SK-N-SH (cell line): ENCODE measurements at regions not wholly inside any gene's neighbourhood (a gene's known extent, or its start where the extent isn't known, plus 50 kb on each side); places are given as distances from the start of the nearest gene placed in this dataset.

ENCODE experiments used
- CTCF ChIA-PET: fragments of 300-600, 350-600 bp; formaldehyde crosslinking; extraction: SDS; loops from one replicate; lab custom pipeline; 2021; lab: Yijun Ruan, JAX
- POLR2A ChIA-PET: fragments of 350-600 bp; sonication (Branson Sonifier 250); formaldehyde crosslinking; extraction: SDS; loops from one replicate; lab custom pipeline; 2020; ENCODE audit warnings: antibody characterized with exemption, inconsistent platforms; lab: Yijun Ruan, JAX
- DNase-seq: peaks from one replicate; pipeline ENCODE4 v3.0.0; 2012
- H2AFZ ChIP-seq: fragments of 200-600 bp; sonication (generic); 2 replicates; pipeline ENCODE4 v1.8.1; 2016; ENCODE audit warnings: antibody characterized with exemption, mild to moderate bottlenecking, low read depth
- H3F3A ChIP-seq: fragments of 200-600 bp; sonication (generic); replicated peaks from 2 replicates; pipeline ENCODE3; 2016; ENCODE audit warnings: antibody characterized with exemption, mild to moderate bottlenecking; ENCODE audit not compliant: insufficient read depth
- H3K27ac ChIP-seq, 2 experiments: fragments of 200-500 bp in 1 of 2; fragments of 200-600 bp in 1 of 2; sonication (Bioruptor generic) in 1 of 2; sonication (generic), shearing (Covaris generic) in 1 of 2; 2 replicates each; pipeline versions ENCODE4 v1.5.1 to v1.6.1; 2014 to 2016; ENCODE audit warnings: low read depth in 2 of 2, inconsistent platforms in 1 of 2, low read length in 1 of 2, mild to moderate bottlenecking in 1 of 2, mixed read lengths in 1 of 2
- H3K27me3 ChIP-seq: fragments of 200-600 bp; sonication (generic), shearing (Covaris generic); 2 replicates; pipeline ENCODE4 v1.6.1; 2016; ENCODE audit warnings: mixed run types; ENCODE audit not compliant: insufficient read depth
- H3K36me3 ChIP-seq, 2 experiments: fragments of 200-500 bp in 1 of 2; fragments of 200-600 bp in 1 of 2; sonication (Bioruptor generic) in 1 of 2; sonication (generic) in 1 of 2; replicated peaks in 1 of 2; 2 replicates each; pipeline versions ENCODE3 to v1.5.1; 2014 to 2016; ENCODE audit warnings: low read length in 1 of 2, mild to moderate bottlenecking in 1 of 2; ENCODE audit not compliant: insufficient read depth in 2 of 2, control insufficient read depth in 1 of 2
- H3K4me1 ChIP-seq, 2 experiments: fragments of 200-500 bp in 1 of 2; fragments of 200-600 bp in 1 of 2; sonication (Bioruptor generic) in 1 of 2; sonication (generic), shearing (Covaris generic) in 1 of 2; 2 replicates each; pipeline versions ENCODE4 v1.5.1 to v1.6.1; 2014 to 2016; ENCODE audit warnings: low read depth in 1 of 2, low read length in 1 of 2, mixed run types in 1 of 2; ENCODE audit not compliant: insufficient read depth in 2 of 2, control insufficient read depth in 1 of 2
- H3K4me2 ChIP-seq: fragments of 200-600 bp; sonication (generic), shearing (Covaris generic); 2 replicates; pipeline ENCODE4 v1.6.1; 2017; ENCODE audit warnings: mixed run types
- H3K4me3 ChIP-seq, 2 experiments: fragments of 200-500 bp in 1 of 2; fragments of 200-600 bp in 1 of 2; sonication (Bioruptor generic) in 1 of 2; sonication (generic), shearing (Covaris generic) in 1 of 2; 2 replicates each; pipeline versions ENCODE4 v1.5.1 to v1.8.1; 2014 to 2016; ENCODE audit warnings: low read depth in 2 of 2, inconsistent platforms in 1 of 2, low read length in 1 of 2, mild to moderate bottlenecking in 1 of 2, mixed read lengths in 1 of 2, moderate library complexity in 1 of 2
- H3K79me2 ChIP-seq: fragments of 200-600 bp; sonication (generic); 2 replicates; pipeline ENCODE4 v1.8.1; 2017; ENCODE audit warnings: mild to moderate bottlenecking; ENCODE audit not compliant: insufficient read depth
- H3K9ac ChIP-seq: fragments of 200-600 bp; sonication (generic); 2 replicates; pipeline ENCODE4 v1.6.1; 2017; ENCODE audit warnings: mixed run types
- H3K9me2 ChIP-seq: fragments of 200-600 bp; sonication (generic); 2 replicates; pipeline ENCODE4 v1.6.1; 2017; ENCODE audit warnings: mixed run types
- H3K9me3 ChIP-seq: fragments of 200-600 bp; sonication (generic); 2 replicates; pipeline ENCODE4 v1.6.1; 2017; ENCODE audit warnings: mixed run types, mild to moderate bottlenecking, moderate library complexity
- H4K20me1 ChIP-seq: fragments of 200-600 bp; sonication (generic); 2 replicates; pipeline ENCODE4 v1.6.1; 2017; ENCODE audit warnings: mild to moderate bottlenecking, mixed run types; ENCODE audit not compliant: insufficient read depth
- CHD2 ChIP-seq: fragments of 150-350 bp; IDR thresholded peaks from 2 replicates; pipeline ENCODE4 v1.6.1; 2018; ENCODE audit warnings: low read length; ENCODE audit not compliant: partially characterized antibody
- EZH2phosphoT487 ChIP-seq: fragments of 200-600 bp; sonication (generic); IDR thresholded peaks from 2 replicates; pipeline ENCODE4 v1.6.1; 2017; ENCODE audit warnings: low read depth, mixed run types, mild to moderate bottlenecking, antibody characterized with exemption, moderate library complexity, borderline replicate concordance
- FOXM1 ChIP-seq: IDR thresholded peaks from 2 replicates; pipeline ENCODE4 v1.4.0; 2012; ENCODE audit warnings: low read depth, mild to moderate bottlenecking
- GABPA ChIP-seq: IDR thresholded peaks from 2 replicates; pipeline ENCODE4 v1.4.0; 2012; ENCODE audit warnings: low read depth, mild to moderate bottlenecking
- GATA2 ChIP-seq: sonication (generic); formaldehyde crosslinking; IDR thresholded peaks from 2 replicates; pipeline ENCODE4 v1.5.0; 2020; ENCODE audit warnings: mild to moderate bottlenecking, missing genetic modification reagents
- IRF3 ChIP-seq: fragments of 150-350 bp; IDR thresholded peaks from 2 replicates; pipeline ENCODE4 v1.6.1; 2016; ENCODE audit warnings: mild to moderate bottlenecking, low read depth, low read length
- MXI1 ChIP-seq: IDR thresholded peaks from 2 replicates; pipeline ENCODE4 v1.6.1; 2012; ENCODE audit warnings: mild to moderate bottlenecking, low read depth, low read length, improper control_type of control experiment
- NFIC ChIP-seq: IDR thresholded peaks from 2 replicates; pipeline ENCODE4 v1.4.0; 2012; ENCODE audit warnings: borderline replicate concordance
- RAD21 ChIP-seq: IDR thresholded peaks from 2 replicates; pipeline ENCODE4 v1.6.1; 2012; ENCODE audit warnings: mild to moderate bottlenecking, low read length
- RCOR1 ChIP-seq: fragments of 150-350 bp; IDR thresholded peaks from 2 replicates; pipeline ENCODE4 v1.6.1; 2017; ENCODE audit warnings: antibody characterized with exemption, low read length
- RXRA ChIP-seq: IDR thresholded peaks from 2 replicates; pipeline ENCODE4 v1.4.0; 2012; ENCODE audit warnings: low read depth, mild to moderate bottlenecking, borderline replicate concordance
- SIN3A ChIP-seq: IDR thresholded peaks from 2 replicates; pipeline ENCODE4 v1.6.1; 2012; ENCODE audit warnings: low read depth, mild to moderate bottlenecking, low read length, moderate library complexity, borderline replicate concordance
- SMC3 ChIP-seq: IDR thresholded peaks from 2 replicates; pipeline ENCODE4 v1.6.1; 2012; ENCODE audit warnings: low read depth, low read length, improper control_type of control experiment
- TEAD4 ChIP-seq: IDR thresholded peaks from 2 replicates; pipeline ENCODE4 v1.4.0; 2012; ENCODE audit warnings: mild to moderate bottlenecking, borderline replicate concordance; ENCODE audit not compliant: insufficient read depth
- USF2 ChIP-seq: fragments of 150-350 bp; IDR thresholded peaks from 2 replicates; pipeline ENCODE4 v1.6.1; 2017; ENCODE audit warnings: antibody characterized with exemption, low read length, low read depth, borderline replicate concordance
- WGBS: methylation state at CpG from one replicate; pipeline ENCODE4 v1.1.6; 2017; ENCODE audit warnings: low lambda C conversion rate; 5-methylcytosine and 5-hydroxymethylcytosine counted together
- TF ChIP-seq, protein P1 (sequence below): IDR thresholded peaks from 2 replicates; pipeline ENCODE4 v1.4.0; 2012; ENCODE audit warnings: low read depth
- TF ChIP-seq, protein P2 (sequence below): IDR thresholded peaks from 2 replicates; pipeline ENCODE4 v1.6.1; 2012; ENCODE audit warnings: mild to moderate bottlenecking, low read depth, low read length, moderate library complexity
- TF ChIP-seq, protein P3 (sequence below): IDR thresholded peaks from 2 replicates; pipeline ENCODE4 v1.4.0; 2012; ENCODE audit warnings: low read depth, borderline replicate concordance

GRCh38 chr18:30929718-30930117, 112.8 kb downstream of the DSC3 start:
- no peaks in the 10 kb centered on the region for H3F3A ChIP-seq
- H3K4me3 ChIP-seq, result no peak overlapping the region
- H4K20me1 ChIP-seq, result no peaks in the 10 kb centered on the region
- DNase-seq, result no peak
- CTCF ChIA-PET, result no interaction called here
- POLR2A ChIA-PET, result no interaction called here
- H3K36me3 ChIP-seq, result no peaks in the 10 kb centered on the region
- H3K9me2 ChIP-seq, result no peaks in the 10 kb centered on the region
- H3K4me1 ChIP-seq, result no peaks in the 10 kb centered on the region
- H3K9ac ChIP-seq, result no peak overlapping the region
- no peaks in the 10 kb centered on the region for H3K79me2 ChIP-seq
- no peaks in the 10 kb centered on the region for H3K9me3 ChIP-seq
- H2AFZ ChIP-seq, result no peak overlapping the region
- H3K27me3 ChIP-seq, result no peaks in the 10 kb centered on the region
- 2% methylated on average over 2 of the region's 2 CpGs for WGBS
- TF ChIP-seq FOXM1, result no peak
- no peak overlapping the region for H3K4me2 ChIP-seq
- H3K27ac ChIP-seq, result no peak overlapping the region

DNA sequence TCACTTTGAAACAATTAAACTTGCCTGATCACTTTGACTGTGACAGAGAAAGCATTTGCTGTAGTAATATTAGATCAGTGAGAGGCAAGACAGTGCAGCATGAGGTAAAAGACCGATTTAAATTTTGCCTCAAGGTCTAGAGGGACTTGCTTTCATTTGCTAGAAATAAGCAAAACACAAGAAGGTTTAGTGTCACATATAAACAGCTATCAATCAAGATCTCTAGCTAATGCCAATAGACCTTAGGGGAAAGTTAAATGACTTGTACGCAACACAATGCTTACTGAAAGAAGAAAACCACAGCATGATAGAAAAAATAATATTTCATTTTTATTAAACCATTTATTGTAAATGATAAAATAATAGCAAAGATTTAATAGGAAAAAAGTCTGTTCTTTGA, 113.5 kb downstream of the DSC3 start:
- H4K20me1 ChIP-seq, result no peaks in the 10 kb centered on the region
- H3F3A ChIP-seq, result no peaks in the 10 kb centered on the region
- no peaks in the 10 kb centered on the region for H3K9me2 ChIP-seq
- no peaks in the 10 kb centered on the region for H3K36me3 ChIP-seq
- no peaks in the 10 kb centered on the region for H3K4me1 ChIP-seq
- H3K4me3 ChIP-seq, result no peak overlapping the region
- no peaks in the 10 kb centered on the region for H3K79me2 ChIP-seq
- ChIA-PET CTCF (no interaction called here), POLR2A (no interaction called here)
- H2AFZ ChIP-seq, result no peak overlapping the region
- WGBS, result 24% methylated on average over 2 of the region's 2 CpGs
- DNase-seq, result no peak
- H3K9ac ChIP-seq, result no peak overlapping the region
- H3K4me2 ChIP-seq, result no peak overlapping the region
- H3K27me3 ChIP-seq, result no peaks in the 10 kb centered on the region
- no peak for TF ChIP-seq SIN3A
- no peak for TF ChIP-seq RXRA
- TF ChIP-seq EZH2phosphoT487, result no peak
- TF ChIP-seq USF2, result no peak
- TF ChIP-seq RCOR1, result no peak
- no peak for TF ChIP-seq TEAD4
- no peak for TF ChIP-seq GABPA
- TF ChIP-seq, protein P1, sequence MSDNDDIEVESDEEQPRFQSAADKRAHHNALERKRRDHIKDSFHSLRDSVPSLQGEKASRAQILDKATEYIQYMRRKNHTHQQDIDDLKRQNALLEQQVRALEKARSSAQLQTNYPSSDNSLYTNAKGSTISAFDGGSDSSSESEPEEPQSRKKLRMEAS, result no peak
- no peak for TF ChIP-seq SMC3
- TF ChIP-seq RAD21, result no peak
- TF ChIP-seq MXI1, result no peak
- TF ChIP-seq IRF3, result no peak
- TF ChIP-seq, protein P2, sequence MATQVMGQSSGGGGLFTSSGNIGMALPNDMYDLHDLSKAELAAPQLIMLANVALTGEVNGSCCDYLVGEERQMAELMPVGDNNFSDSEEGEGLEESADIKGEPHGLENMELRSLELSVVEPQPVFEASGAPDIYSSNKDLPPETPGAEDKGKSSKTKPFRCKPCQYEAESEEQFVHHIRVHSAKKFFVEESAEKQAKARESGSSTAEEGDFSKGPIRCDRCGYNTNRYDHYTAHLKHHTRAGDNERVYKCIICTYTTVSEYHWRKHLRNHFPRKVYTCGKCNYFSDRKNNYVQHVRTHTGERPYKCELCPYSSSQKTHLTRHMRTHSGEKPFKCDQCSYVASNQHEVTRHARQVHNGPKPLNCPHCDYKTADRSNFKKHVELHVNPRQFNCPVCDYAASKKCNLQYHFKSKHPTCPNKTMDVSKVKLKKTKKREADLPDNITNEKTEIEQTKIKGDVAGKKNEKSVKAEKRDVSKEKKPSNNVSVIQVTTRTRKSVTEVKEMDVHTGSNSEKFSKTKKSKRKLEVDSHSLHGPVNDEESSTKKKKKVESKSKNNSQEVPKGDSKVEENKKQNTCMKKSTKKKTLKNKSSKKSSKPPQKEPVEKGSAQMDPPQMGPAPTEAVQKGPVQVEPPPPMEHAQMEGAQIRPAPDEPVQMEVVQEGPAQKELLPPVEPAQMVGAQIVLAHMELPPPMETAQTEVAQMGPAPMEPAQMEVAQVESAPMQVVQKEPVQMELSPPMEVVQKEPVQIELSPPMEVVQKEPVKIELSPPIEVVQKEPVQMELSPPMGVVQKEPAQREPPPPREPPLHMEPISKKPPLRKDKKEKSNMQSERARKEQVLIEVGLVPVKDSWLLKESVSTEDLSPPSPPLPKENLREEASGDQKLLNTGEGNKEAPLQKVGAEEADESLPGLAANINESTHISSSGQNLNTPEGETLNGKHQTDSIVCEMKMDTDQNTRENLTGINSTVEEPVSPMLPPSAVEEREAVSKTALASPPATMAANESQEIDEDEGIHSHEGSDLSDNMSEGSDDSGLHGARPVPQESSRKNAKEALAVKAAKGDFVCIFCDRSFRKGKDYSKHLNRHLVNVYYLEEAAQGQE, result no peak
- TF ChIP-seq, protein P3, sequence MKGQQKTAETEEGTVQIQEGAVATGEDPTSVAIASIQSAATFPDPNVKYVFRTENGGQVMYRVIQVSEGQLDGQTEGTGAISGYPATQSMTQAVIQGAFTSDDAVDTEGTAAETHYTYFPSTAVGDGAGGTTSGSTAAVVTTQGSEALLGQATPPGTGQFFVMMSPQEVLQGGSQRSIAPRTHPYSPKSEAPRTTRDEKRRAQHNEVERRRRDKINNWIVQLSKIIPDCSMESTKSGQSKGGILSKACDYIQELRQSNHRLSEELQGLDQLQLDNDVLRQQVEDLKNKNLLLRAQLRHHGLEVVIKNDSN, result no peak
- TF ChIP-seq NFIC, result no peak
- no peak for TF ChIP-seq GATA2
- no peak for TF ChIP-seq CHD2
- H3K27ac ChIP-seq, result no peak overlapping the region
- H3K9me3 ChIP-seq, result no peaks in the 10 kb centered on the region
